ENCODE measurements at regions not wholly inside any gene's neighbourhood (a gene's known extent, or its start where the extent isn't known, plus 50 kb on each side); places are given as distances from the start of the nearest gene placed in this dataset.

GRCh38 chr7:48703466-48703865 lies 220.9 kb upstream of the CDC14C start:
- no peak for DNase-seq (ENCODE audit: low read depth in 4 of 4, low spot score in 2 of 4)

GRCh38 chr7:48708122-48708521 lies 216.2 kb upstream of the CDC14C start:
- DNase-seq (ENCODE audit: low read depth in 4 of 4, low spot score in 2 of 4): no peak

- DNase-seq (ENCODE audit: low read depth in 4 of 4, low spot score in 2 of 4): no peak
Measured at GRCh38 chr7:48708635-48709034, 215.7 kb upstream of the CDC14C start.

GRCh38 chr7:48710995-48711394 lies 213.4 kb upstream of the CDC14C start:
- DNase-seq (ENCODE audit: low read depth in 4 of 4, low spot score in 2 of 4): no peak

- no peak for DNase-seq (ENCODE audit: low read depth in 4 of 4, low spot score in 2 of 4)
Measured at GRCh38 chr7:48718731-48719378, 205.5 kb upstream of the CDC14C start.

- DNase-seq (ENCODE audit: low read depth in 4 of 4, low spot score in 2 of 4): no peak
Measured at GRCh38 chr7:48728799-48729198, 195.5 kb upstream of the CDC14C start.

GRCh38 chr7:48734695-48735406 lies 189.5 kb upstream of the CDC14C start:
- no peak for DNase-seq (ENCODE audit: low read depth in 4 of 4, low spot score in 2 of 4)

- no peak for DNase-seq (ENCODE audit: low read depth in 4 of 4, low spot score in 2 of 4)
Measured at GRCh38 chr7:48741545-48741944, 182.8 kb upstream of the CDC14C start.

- DNase-seq (ENCODE audit: low read depth in 4 of 4, low spot score in 2 of 4): peak in 1 of 4 donors; percentile 4
Measured at GRCh38 chr7:48742079-48742798, 182.1 kb upstream of the CDC14C start.

- no peak for DNase-seq (ENCODE audit: low read depth in 4 of 4, low spot score in 2 of 4)
Measured at GRCh38 chr7:48748081-48748833, 176.1 kb upstream of the CDC14C start.

- no peak for DNase-seq (ENCODE audit: low read depth in 4 of 4, low spot score in 2 of 4)
Measured at GRCh38 chr7:48755061-48755555, 169.2 kb upstream of the CDC14C start.

- DNase-seq (ENCODE audit: low read depth in 4 of 4, low spot score in 2 of 4): no peak
Measured at GRCh38 chr7:48759431-48760080, 164.8 kb upstream of the CDC14C start.

- no peak for DNase-seq (ENCODE audit: low read depth in 4 of 4, low spot score in 2 of 4)
Measured at GRCh38 chr7:48760528-48761265, 163.7 kb upstream of the CDC14C start.

- DNase-seq (ENCODE audit: low read depth in 4 of 4, low spot score in 2 of 4): no peak
Measured at GRCh38 chr7:48780862-48781261, 143.5 kb upstream of the CDC14C start.

GRCh38 chr7:48781752-48782151 lies 142.6 kb upstream of the CDC14C start:
- no peak for DNase-seq (ENCODE audit: low read depth in 4 of 4, low spot score in 2 of 4)

- peak in 1 of 4 donors; percentile 13 for DNase-seq (ENCODE audit: low read depth in 4 of 4, low spot score in 2 of 4)
Measured at GRCh38 chr7:48782511-48782910, 141.8 kb upstream of the CDC14C start.

- no peak for DNase-seq (ENCODE audit: low read depth in 4 of 4, low spot score in 2 of 4)
Measured at GRCh38 chr7:48786951-48787350, 137.4 kb upstream of the CDC14C start.

- DNase-seq (ENCODE audit: low read depth in 4 of 4, low spot score in 2 of 4): no peak
Measured at GRCh38 chr7:48803250-48803649, 121.1 kb upstream of the CDC14C start.

- no peak for DNase-seq (ENCODE audit: low read depth in 4 of 4, low spot score in 2 of 4)
Measured at GRCh38 chr7:48806731-48807130, 117.6 kb upstream of the CDC14C start.

- DNase-seq (ENCODE audit: low read depth in 4 of 4, low spot score in 2 of 4): no peak
Measured at GRCh38 chr7:48811071-48811470, 113.3 kb upstream of the CDC14C start.

Data from left renal cortex interstitium (tissue), 4 donors.